Vagina (tissue), 2 donors: ENCODE measurements at regions not wholly inside any gene's neighbourhood (a gene's known extent, or its start where the extent isn't known, plus 50 kb on each side); places are given as distances from the start of the nearest gene placed in this dataset.

ENCODE experiments used
- DNase-seq, 2 donors: peaks; one replicate each; pipeline ENCODE4 v3.0.0-alpha.2; 2017; ENCODE audit errors: extremely low spot score in 2 of 2
- H3K27ac ChIP-seq: fragments of 200-600 bp; sonication (generic); one replicate; pipeline ENCODE4 v1.5.1; 2019
- H3K27me3 ChIP-seq: fragments of 200-600 bp; sonication (generic); one replicate; pipeline ENCODE4 v1.5.1; 2019
- H3K36me3 ChIP-seq, 2 donors: fragments of 200-600 bp; sonication (generic); one replicate each; pipeline ENCODE4 v1.5.1; 2017 to 2019
- H3K4me1 ChIP-seq: fragments of 200-600 bp; sonication (generic); one replicate; pipeline ENCODE4 v1.5.1; 2019
- H3K4me3 ChIP-seq, 2 donors: fragments of 200-600 bp; sonication (generic); 1 replicate in 1 of 2; 2 replicates in 1 of 2; pipeline ENCODE4 v1.5.1; 2016 to 2019
- H3K9me3 ChIP-seq: fragments of 200-600 bp; sonication (generic); one replicate; pipeline ENCODE4 v1.5.1; 2019
- CTCF ChIP-seq, 3 experiments: fragments of 450-650 bp in 2 of 3; fragments of 200-600 bp in 1 of 3; sonication (generic) in 1 of 3; IDR thresholded peaks; one replicate each; pipeline ENCODE4 v1.5.1; 2017 to 2019; ENCODE audit warnings: antibody characterized with exemption in 3 of 3, mild to moderate bottlenecking in 2 of 3, moderate library complexity in 2 of 3
- POLR2A ChIP-seq, 2 donors: fragments of 450-650 bp; IDR thresholded peaks; one replicate each; pipeline ENCODE4 v1.6.1; 2017; ENCODE audit warnings: antibody characterized with exemption in 2 of 2, mild to moderate bottlenecking in 2 of 2, moderate library complexity in 2 of 2
- POLR2AphosphoS5 ChIP-seq, 2 donors: sonication (generic); formaldehyde crosslinking; IDR thresholded peaks; one replicate each; pipeline ENCODE4 v1.9.0; 2017; ENCODE audit warnings: antibody characterized with exemption in 2 of 2, mild to moderate bottlenecking in 2 of 2, low read depth in 1 of 2; ENCODE audit not compliant: insufficient read depth in 1 of 2
- intact Hi-C: fragments of 100-400 bp; cut with DNase I; formaldehyde crosslinking; loops from one replicate; pipeline ENCODE4 v1.15.1; 2023

GRCh38 chr2:176477336-176477735 lies 208.1 kb downstream of the MTX2 start:
- Histone ChIP-seq H3K4me1 (no peaks in the 10 kb centered on the region), H3K27ac (no peak overlapping the region), H3K36me3 (no peaks in the 10 kb centered on the region), H3K9me3 (no peaks in the 10 kb centered on the region), H3K4me3 (no peak overlapping the region), H3K27me3 (no peaks in the 10 kb centered on the region)
- TF ChIP-seq POLR2A (IDR thresholded peaks at IDR 0.05) (no peak), CTCF (IDR thresholded peaks at IDR 0.05) (no peak), POLR2AphosphoS5 (IDR thresholded peaks at IDR 0.05; ENCODE audit: insufficient read depth in 1 of 2, low read depth in 1 of 2) (no peak)
- intact Hi-C loops = no loop called here
- no peak for DNase-seq

GRCh38 chr2:176479961-176480360 lies 210.7 kb downstream of the MTX2 start:
- Histone ChIP-seq H3K9me3 (no peaks in the 10 kb centered on the region), H3K27me3 (no peaks in the 10 kb centered on the region), H3K27ac (no peak overlapping the region), H3K4me3 (no peak overlapping the region), H3K4me1 (no peaks in the 10 kb centered on the region), H3K36me3 (no peaks in the 10 kb centered on the region)
- DNase-seq = no peak
- TF ChIP-seq POLR2A (IDR thresholded peaks at IDR 0.05) (no peak), POLR2AphosphoS5 (IDR thresholded peaks at IDR 0.05; ENCODE audit: insufficient read depth in 1 of 2, low read depth in 1 of 2) (no peak), CTCF (IDR thresholded peaks at IDR 0.05) (no peak)
- intact Hi-C loops = no loop called here

GRCh38 chr2:176482107-176482506 lies 212.9 kb downstream of the MTX2 start:
- TF ChIP-seq POLR2A (IDR thresholded peaks at IDR 0.05) (no peak), POLR2AphosphoS5 (IDR thresholded peaks at IDR 0.05; ENCODE audit: insufficient read depth in 1 of 2, low read depth in 1 of 2) (no peak), CTCF (IDR thresholded peaks at IDR 0.05) (no peak)
- no peaks in the 10 kb centered on the region for H3K27me3 ChIP-seq

GRCh38 chr2:176483476-176483875 lies 214.2 kb downstream of the MTX2 start:
- intact Hi-C loops = no loop called here
- no peaks in the 10 kb centered on the region for H3K27me3 ChIP-seq
- no peaks in the 10 kb centered on the region for H3K4me1 ChIP-seq
- no peaks in the 10 kb centered on the region for H3K9me3 ChIP-seq
- DNase-seq = no peak
- TF ChIP-seq POLR2A (IDR thresholded peaks at IDR 0.05) (no peak), POLR2AphosphoS5 (IDR thresholded peaks at IDR 0.05; ENCODE audit: insufficient read depth in 1 of 2, low read depth in 1 of 2) (no peak), CTCF (IDR thresholded peaks at IDR 0.05) (no peak)
- no peaks in the 10 kb centered on the region for H3K36me3 ChIP-seq
- H3K4me3 ChIP-seq = no peak overlapping the region
- H3K27ac ChIP-seq = no peak overlapping the region

More at GRCh38 chr2:176482107-176482506, 212.9 kb downstream of the MTX2 start:
- no peak for DNase-seq
- no peak overlapping the region for H3K4me3 ChIP-seq
- intact Hi-C loops = no loop called here
- no peak overlapping the region for H3K27ac ChIP-seq
- no peaks in the 10 kb centered on the region for H3K4me1 ChIP-seq
- H3K36me3 ChIP-seq = no peaks in the 10 kb centered on the region
- no peaks in the 10 kb centered on the region for H3K9me3 ChIP-seq

- Histone ChIP-seq H3K27ac (no peak overlapping the region), H3K4me3 (no peak overlapping the region), H3K27me3 (no peaks in the 10 kb centered on the region), H3K4me1 (no peaks in the 10 kb centered on the region), H3K9me3 (no peaks in the 10 kb centered on the region), H3K36me3 (no peaks in the 10 kb centered on the region)
- no peak for TF ChIP-seq CTCF (IDR thresholded peaks at IDR 0.05)
- TF ChIP-seq POLR2A (IDR thresholded peaks at IDR 0.05) = no peak
- no peak for TF ChIP-seq POLR2AphosphoS5 (IDR thresholded peaks at IDR 0.05; ENCODE audit: insufficient read depth in 1 of 2, low read depth in 1 of 2)
- no peak for DNase-seq
- intact Hi-C loops = no loop called here
Measured at GRCh38 chr2:176483901-176484568, 214.8 kb downstream of the MTX2 start.
